Astrocyte (in vitro differentiated cells and primary cell): ENCODE measurements at regions not wholly inside any gene's neighbourhood (a gene's known extent, or its start where the extent isn't known, plus 50 kb on each side); places are given as distances from the start of the nearest gene placed in this dataset.

Source experiments
- CTCF ChIP-seq: IDR thresholded peaks from 2 replicates; pipeline ENCODE4 v1.5.1; 2011; ENCODE audit warnings: low read depth, mild to moderate bottlenecking, inconsistent platforms, low read length, moderate library complexity; ENCODE audit not compliant: insufficient read depth
- EZH2 ChIP-seq: IDR thresholded peaks from 2 replicates; pipeline ENCODE4 v1.6.1; 2012; ENCODE audit warnings: mild to moderate bottlenecking, low read length, inconsistent platforms; ENCODE audit not compliant: insufficient read depth

GRCh38 chr4:187799735-187800134 is 195.8 kb upstream of the ZFP42 start:
- TF ChIP-seq CTCF = no peak
- no peak for TF ChIP-seq EZH2
